ENCODE measurements at regions not wholly inside any gene's neighbourhood (a gene's known extent, or its start where the extent isn't known, plus 50 kb on each side); places are given as distances from the start of the nearest gene placed in this dataset.
"Not testable (repeated sequence)": the region's sequence is repeated elsewhere in the genome, so short reads cannot be mapped to it uniquely, and the experiment has no call there.

DNA sequence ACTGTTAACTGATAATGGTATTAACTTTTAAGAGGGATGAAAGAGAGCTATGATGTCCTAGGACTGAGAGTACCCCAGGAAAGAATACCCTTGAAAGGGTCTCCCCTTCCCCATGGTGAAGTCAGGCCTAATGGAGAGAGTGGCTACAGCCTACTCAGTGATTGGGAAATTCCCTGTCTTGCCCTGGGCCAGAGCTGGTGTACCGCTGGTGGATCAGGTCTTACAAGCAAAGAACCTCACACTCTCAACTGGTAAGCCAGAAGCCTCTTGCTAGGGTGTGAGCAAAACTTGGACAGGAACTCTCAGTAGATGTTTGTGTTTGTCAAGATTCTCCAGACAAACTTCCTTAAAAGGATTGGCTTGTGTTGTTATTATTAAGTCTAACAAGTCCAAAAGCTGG is 600.9 kb downstream of the TRIML1 start:
- not testable (repeated sequence) for FAIRE-seq

DNA sequence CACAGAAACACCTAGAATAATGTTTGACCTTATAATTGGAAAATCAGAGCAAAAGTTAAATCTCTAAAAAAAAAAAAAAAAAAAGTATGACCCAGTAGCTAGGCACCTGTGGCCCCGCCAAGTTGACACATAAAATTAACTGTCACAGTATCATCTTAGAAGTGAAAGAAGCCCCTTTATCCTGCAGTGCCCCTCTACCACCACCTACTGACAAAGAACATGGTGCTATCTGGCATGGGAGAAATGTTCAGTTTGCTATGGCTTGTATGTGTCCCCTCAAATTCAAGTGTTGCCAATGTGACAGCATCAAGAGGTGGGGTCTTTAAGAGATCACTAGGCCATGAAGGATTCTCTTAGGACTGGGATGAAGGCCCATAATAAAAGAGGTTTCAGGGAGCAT is 601.5 kb downstream of the TRIML1 start:
- FAIRE-seq, result peak; percentile 6

DNA sequence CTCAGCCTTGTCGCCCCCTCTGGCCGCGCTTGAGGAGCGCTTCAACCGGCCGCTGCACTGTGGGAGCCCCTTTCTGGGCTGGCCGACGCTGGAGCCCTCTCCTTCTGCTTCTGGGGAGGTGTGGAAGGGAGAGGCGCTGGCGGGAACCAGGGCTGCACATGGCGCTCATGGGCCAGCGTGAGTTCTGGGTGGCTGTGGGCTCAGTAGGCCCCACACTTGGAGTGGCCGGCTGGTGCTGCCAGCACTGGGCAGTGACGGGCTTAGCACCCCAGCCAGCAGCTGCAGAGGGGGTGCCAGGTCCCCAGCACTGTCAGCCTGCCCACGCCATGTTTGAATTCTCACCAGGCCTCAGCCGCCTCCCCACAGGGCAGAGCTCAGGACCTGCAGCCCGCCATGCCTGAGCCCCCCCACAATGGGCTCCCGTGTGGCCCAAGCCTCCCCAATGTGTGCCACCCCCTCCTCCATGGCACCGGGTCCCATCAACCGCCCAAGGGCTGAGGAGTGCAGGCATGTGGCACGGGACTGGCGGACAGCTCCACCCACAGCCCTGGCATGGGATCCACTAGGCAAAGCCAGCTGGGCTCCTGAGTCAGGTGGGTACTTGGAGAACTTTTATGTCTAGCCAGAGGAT is 615.2 kb downstream of the TRIML1 start:
- no peak for FAIRE-seq

DNA sequence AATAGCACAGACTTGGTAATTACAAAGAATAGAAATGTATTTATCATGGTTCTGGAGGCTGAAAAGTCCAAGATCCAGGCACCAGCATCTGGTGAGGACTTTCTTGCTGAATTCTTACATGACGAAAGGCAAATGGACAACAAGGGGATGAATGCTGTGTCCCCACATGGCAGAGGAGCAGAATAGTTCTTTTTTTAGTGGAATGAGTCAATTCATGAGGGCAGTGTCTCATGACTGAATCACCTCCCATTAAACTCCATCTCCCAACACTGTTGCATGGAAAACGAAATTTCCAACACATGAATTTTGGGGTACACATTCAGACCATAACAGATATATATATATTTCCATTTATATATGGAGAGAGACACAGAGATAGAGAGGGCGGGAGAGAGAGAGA is 628.3 kb downstream of the TRIML1 start:
- FAIRE-seq, result no peak

DNA sequence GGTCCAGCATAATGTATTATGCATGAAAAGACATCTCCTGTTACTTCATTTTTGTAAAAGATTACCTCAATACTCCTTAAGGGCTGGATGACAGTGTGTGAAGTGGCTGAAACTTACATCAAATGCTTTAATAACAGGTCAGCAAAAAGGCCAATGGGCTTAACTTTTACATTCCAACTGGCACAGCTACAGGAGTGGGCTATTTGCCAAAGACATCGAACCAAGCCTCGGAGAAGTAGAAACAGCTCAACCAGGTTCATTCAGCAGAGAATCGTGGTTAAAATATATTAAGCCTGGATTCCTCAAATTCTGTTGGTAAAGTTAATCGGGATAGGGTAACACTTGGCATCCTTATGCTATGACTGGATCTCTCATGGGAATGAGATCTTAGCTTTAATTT is 639.7 kb downstream of the TRIML1 start:
- no peak for FAIRE-seq

DNA sequence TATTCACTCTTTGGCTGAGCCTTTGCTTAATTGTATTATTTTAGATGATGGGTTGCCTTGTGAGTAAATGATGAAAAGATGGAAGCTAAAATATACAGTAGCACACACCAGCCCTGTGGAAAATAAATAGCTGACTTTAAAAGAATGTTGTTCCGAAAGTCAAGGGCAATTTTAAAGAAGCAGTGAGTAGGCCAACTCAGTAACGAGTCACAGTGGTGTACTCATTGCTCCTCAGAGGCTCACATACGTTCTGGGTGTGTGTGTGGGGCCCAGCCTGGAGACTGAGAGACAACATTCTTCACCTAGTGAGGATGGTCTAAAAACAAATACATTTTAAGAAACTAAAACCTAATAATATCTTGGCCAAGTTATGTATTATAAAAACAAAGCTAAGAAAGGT is 640.3 kb downstream of the TRIML1 start:
- no peak for FAIRE-seq

DNA sequence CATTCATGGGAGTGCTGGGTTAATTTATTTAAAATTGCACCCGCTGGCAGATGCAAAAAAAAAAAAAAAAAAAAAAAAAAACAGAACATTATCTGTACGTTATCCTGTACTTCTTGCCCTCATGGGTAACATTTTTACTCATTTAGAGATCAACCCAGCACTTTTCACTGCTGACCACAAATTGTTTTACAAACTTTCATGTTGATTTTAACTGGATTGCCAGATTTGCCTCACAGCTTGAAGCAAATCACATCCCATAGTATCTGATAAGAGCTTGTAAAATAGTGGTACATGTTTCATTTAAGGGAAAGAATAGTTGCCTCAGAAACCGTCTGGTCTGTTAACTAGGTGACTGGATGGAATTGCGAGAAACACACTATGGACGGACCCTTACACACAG is 640.8 kb downstream of the TRIML1 start:
- FAIRE-seq, result no peak

DNA sequence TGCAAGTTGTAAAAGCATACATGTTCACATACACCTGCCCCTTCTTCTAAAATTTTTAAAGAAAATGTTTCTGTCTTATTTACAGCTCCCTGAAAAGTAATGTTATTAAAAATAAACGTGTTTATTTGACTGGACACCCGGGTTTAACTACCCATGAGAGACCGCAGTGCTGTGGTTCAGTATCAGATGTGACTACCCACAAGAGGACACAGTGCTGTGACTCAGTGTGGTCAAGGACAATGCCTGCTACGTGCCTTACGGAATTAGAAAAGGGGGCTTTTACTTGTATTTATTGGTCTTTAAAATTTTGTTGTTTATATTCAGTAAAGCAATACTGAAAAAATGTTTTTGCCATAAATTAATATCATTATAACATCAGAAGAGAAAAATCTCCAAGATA is 641.4 kb downstream of the TRIML1 start:
- no peak for FAIRE-seq

DNA sequence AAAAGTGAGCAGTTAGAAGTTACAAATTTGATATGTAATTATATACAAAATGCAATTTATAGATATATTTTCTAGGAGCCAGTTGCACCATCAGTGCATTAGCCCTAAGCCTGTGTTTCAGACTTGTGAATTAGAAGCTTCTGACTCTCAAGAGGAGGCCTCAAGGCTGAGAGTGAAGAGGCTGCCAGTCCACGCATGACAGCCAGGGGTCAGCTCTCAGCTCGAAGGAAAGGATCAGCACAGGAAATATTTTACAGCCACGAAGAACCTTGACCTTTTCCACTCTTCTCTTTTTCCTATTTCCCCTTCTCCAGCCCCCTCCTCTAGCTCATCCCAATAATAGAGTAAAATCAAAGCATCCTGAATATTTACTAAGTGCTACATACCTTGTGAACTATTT is 642.4 kb downstream of the TRIML1 start:
- FAIRE-seq, result no peak

DNA sequence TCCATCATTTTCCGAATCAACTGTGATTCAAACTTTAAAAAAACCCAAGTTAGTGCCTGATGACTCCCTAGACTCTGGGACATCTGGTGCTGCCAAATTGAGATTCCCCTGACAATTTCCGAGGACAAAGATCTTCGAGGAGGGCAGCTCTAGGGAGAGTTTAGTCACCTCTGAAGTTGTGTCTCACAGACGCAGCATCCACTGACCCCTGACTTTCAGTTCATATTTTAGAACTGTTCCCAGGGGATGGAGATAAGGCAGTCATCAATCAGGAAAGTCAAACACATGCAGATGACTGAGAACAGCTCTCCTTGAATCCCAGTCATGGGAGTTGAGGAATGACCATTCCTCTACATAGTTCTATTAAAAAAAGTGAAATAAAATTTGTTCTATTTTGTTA is 643.9 kb downstream of the TRIML1 start:
- FAIRE-seq, result no peak

DNA sequence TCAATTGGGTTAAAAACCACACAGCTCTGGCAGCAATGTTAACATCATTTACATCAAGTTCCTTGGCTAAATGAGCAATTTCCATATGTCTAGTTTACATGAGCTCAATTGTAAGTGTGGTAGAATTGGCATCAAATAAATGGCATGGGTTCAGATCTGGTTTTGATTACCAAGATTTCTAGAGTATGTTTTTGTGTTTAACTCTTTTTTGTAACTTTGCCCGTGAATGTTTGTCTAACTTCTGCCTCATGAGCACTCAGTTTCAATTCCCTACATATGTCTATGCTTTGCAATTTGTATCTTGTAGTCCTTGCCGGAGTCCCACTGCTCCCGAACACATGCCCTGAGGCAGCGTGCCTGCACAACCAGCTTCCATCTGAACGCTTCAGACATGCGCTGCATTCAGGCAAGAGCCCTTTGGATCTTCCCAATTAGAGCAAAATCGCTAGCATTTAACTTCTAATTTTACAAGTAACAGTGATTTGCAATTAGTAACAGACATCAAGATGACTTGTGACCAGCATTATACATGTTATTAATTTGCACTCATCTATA is 644.4 kb downstream of the TRIML1 start:
- no peak for FAIRE-seq

DNA sequence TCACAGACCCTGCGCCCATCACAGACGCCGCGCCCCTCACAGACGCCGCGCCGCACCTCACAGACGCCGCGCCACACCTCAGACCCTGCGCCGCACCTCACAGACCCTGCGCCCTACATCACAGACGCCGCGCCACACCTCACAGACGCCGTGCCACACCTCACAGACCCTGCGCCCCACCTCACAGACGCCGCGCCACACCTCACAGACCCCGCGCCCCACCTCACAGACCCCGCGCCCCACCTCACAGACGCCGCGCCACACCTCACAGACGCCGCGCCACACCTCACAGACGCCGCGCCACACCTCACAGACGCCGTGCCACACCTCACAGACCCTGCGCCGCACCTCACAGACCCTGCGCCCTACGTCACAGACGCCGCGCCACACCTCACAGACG is 657.4 kb downstream of the TRIML1 start:
- FAIRE-seq, result not testable (repeated sequence)

DNA sequence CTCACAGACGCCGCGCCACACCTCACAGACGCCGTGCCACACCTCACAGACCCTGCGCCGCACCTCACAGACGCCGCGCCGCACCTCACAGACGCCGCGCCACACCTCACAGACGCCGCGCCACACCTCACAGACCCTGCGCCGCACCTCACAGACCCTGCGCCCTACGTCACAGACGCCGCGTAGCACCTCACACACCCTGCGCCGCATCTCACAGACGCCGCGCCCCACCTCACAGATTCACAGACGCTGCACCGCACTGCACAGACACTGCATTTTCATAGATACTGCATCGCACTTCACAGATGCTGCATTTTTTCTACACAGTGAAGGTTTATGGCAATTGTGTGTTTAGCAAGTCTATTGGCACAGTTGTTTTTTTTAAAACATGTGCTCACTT is 657.8 kb downstream of the TRIML1 start:
- not testable (repeated sequence) for FAIRE-seq

DNA sequence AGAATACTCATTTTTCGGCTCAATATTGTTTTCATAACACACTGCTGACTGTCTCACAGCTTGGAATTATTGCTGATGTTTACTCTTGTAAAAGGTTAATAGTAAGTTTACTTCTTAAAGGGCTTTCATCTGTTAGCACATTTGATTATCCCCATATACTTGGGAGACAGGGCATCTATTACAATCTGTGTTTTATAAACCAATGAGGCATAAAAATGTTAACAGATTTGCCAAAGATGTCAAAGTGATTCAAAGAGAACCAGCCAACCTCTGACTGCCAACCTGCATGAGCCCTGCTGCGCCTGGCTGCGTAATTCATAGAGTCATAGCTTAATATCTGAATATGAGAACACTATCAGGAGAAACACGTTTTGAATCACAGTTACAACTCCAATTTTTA is 665.6 kb downstream of the TRIML1 start:
- FAIRE-seq, result no peak

DNA sequence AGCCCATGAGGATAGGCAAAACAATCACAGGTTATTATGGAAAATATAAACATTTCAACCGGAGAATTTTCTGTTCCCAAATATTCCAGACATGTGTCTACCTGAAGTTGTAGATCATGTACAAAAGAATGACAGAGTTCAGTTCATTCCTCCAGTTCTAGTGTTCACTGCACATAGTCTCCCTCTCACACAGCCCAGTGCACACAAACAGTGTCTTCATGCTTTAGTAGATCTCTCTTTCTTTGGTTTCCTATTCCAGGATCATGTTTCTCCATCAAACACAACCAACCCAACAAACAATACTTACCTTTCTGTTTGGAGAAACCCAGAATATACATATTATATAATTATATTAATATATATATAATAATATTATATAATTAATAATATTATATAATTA is 671.9 kb downstream of the TRIML1 start:
- no peak for FAIRE-seq

DNA sequence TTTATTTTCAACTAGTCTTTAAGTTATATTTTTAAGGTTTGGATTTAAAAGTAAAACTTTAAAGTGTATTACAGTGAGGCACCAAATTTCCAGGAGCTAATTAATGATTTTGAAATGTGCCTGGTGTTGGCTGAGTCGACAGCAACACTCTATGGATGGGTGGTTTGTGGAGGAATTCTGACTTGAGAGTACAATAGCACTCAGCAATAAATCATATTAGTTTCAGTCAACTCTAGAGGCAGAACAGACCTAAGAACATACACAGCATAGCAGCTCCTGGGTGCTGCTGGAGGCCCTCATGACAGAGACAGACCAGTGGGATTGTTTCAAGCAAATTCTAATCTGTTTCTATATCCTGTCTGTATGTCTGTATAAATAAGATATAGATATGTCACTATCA is 673.4 kb downstream of the TRIML1 start:
- no peak for FAIRE-seq

DNA sequence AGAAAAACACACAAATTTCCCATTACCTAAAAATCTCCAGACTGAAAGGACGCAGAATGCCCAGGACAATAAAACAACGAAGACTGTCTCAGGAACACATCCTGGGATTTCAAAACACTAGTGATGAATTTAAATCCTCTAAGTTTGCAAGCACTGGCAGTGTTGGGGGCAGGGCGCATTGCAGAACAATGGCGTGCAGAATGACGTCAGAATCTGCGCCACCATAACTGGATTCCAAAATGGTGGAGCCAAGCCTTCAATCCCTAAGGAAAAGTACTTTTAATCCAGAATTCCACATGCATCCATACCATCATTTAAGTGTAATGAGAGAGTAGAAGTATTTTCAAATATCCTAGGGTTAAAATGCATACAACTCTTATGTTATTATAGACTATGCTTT is 679.1 kb downstream of the TRIML1 start:
- FAIRE-seq, result no peak

DNA sequence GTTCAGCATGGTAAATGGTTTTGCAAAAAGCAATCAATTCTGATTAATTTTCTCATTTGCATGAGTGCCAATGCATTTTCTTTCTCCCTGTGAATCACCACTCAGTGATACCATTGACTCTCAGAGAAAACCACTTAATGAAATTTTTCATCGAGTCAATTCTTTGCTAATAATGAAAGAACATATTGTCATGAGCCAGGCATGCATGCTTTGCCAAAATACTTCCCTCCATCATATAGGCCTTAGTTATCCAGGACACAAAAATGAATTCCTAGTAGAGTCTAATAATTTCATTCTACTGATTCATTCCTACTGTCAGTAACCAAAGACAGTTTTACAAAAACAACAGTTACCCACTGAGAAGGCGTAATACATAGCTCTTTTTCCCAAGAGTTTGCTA is 680.0 kb downstream of the TRIML1 start:
- no peak for FAIRE-seq

DNA sequence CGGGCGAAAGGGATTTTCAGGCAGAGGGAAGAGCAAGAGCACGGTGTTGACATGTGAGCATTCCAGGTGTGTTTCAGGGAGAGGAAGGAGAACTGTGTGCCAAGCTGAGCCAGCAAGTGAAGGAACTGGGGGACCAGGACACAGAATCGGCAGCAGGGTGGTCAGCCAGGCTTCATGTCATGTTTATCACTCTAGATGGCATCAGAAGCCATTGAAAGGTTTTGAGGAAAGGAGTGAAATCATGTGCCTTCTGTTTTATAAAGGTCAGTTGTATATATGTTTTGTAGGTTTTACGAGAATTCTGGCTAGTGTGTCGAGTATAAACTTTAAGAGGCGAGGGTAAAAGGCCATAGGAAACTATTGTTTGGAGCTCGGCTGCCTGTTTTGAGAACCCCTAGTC is 682.3 kb downstream of the TRIML1 start:
- no peak for FAIRE-seq

DNA sequence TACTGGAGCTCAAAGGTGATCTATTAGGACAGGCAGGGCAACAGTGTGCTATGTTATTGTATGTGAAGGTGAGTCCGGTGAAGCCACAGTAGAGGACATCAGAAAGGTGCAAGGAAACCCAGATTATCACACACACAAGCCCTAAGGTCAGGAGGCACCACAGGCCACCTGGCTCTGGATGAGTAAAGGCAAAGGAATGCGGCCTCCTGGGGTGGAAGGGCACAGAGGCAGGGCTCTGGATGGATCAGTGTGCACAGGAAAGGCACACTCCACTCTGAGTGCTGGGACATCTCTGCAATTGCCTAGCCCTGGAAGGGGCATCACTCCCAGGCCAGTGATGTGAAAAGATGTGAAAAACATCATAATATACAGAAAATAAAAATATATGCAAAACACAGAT is 683.5 kb downstream of the TRIML1 start:
- FAIRE-seq, result no peak

DNA sequence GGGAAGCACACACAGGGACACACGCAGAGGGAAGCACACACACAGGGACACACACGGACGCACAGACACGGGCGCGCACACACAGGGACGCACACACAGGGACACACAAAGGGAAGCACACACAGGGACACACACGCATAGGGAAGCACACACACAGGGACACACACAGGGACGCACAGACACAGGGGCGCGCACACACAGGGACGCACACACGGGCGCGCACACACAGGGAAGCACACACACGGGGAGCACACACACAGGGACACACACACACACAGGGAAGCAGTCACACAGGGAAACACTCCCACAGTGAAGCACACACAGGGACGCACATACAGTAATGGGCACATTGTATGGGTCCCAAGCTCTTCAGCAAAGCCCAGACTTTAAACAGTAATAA is 685.3 kb downstream of the TRIML1 start:
- no peak for FAIRE-seq

DNA sequence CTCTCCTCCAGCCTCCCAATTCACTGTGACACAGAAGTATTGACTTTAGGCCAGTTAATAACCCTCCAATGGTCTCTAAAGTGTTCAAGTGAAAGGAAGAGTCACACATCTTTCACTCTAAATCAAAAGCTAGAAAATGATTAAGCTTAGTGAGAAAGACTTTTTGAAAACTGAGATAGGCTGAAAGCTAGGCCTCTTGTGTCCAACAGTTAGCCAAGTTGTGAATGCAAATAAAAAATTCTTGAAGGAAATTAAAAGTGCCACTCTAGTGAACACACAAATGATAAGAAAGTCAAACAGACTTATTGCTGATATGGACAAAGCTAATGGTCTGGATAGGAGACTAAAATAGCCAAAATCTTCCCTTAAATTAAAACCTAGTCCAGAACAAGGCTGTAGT is 687.2 kb downstream of the TRIML1 start:
- FAIRE-seq, result no peak

DNA sequence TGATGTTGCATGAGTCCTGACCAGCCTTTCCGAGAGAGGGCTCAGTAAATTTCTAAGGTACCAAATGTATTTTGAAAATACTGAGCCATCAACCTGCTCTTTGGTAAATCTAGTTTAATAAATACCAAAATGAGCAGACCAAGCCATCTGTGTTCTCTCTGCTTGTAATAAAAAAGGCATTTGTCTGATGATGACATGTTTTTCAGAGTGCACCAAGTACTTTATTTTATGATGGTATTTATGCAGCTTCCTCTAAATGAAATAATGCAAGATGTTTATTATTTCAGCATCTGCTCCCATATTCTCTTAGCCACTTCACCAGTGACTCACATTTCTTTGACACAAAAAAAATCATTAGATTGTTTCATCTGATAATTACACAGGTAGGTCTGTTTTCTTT is 700.5 kb downstream of the TRIML1 start:
- no peak for FAIRE-seq

DNA sequence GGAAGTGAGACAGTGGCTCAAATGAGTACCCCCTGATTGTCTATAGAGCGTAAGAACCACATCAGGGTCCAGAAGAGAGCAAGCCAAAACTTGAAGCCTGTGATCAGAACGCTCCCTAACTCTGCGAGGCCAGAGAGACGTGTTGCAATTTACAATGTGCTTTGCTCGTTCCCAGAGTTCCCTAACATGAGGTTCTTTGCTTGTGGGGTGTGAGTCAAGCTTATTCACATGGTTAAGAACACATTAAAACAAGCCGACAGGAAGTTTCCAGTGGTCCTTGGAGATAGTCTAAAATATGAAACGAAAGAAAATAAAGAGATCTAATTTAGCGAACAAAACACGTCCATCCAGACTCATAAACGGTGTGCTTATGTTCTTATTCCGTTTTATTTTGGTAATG is 702.3 kb downstream of the TRIML1 start:
- no peak for FAIRE-seq

DNA sequence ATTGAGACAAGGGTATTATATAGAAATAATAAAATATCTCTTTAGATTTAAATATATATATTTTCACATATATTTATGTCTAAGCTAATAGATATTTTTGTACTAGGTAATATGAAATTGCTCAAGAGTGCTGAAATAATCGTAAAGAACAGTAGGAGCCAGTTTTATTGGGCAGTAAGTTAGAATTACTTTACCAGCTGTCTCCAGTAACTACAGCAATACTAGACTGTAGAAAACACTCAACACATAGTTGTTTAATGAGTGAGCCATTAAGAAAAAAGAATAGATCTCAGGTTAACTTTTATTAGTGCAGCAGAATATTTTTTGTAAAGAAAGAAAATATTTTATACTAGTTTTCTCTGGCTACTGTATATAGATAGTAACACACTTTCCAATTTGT is 715.2 kb downstream of the TRIML1 start:
- no peak for FAIRE-seq

DNA sequence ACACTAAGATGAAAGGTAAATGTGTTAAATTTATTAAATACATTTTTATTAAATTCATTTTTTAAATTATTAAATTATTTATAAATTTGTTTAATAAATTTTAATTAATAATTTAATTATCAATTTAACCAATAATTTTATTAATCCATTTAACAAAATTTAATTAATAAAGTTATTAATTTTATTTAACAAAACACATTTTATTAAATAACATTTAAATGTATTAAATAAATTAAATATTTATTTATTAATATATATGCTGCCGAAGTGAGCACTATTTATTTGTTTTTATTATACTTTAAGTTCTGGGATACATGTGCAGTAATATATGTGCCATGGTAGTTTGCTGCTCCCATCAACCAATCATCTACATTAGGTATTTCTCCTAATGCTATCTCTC is 719.5 kb downstream of the TRIML1 start:
- FAIRE-seq, result peak; percentile 98
